LNCaP clone FGC (cell line): ENCODE measurements at regions not wholly inside any gene's neighbourhood (a gene's known extent, or its start where the extent isn't known, plus 50 kb on each side); places are given as distances from the start of the nearest gene placed in this dataset.
"Not testable (repeated sequence)": the region's sequence is repeated elsewhere in the genome, so short reads cannot be mapped to it uniquely, and the experiment has no call there.

Experiments
- DNase-seq: peaks from one replicate; pipeline ENCODE4 v3.0.0-alpha.2; 2011; ENCODE audit warnings: low read depth
- H3K4me3 ChIP-seq: 2 replicates; pipeline ENCODE4 v1.5.1; 2011; ENCODE audit warnings: mild to moderate bottlenecking, low read depth, low read length, control low read depth
- TF ChIP-seq, protein P1 (sequence below): IDR thresholded peaks from 2 replicates; pipeline ENCODE4 v1.5.1; 2012; ENCODE audit warnings: mild to moderate bottlenecking; ENCODE audit not compliant: control insufficient read depth, insufficient read depth; ENCODE audit errors: extremely low read depth

- TF ChIP-seq, protein P1, sequence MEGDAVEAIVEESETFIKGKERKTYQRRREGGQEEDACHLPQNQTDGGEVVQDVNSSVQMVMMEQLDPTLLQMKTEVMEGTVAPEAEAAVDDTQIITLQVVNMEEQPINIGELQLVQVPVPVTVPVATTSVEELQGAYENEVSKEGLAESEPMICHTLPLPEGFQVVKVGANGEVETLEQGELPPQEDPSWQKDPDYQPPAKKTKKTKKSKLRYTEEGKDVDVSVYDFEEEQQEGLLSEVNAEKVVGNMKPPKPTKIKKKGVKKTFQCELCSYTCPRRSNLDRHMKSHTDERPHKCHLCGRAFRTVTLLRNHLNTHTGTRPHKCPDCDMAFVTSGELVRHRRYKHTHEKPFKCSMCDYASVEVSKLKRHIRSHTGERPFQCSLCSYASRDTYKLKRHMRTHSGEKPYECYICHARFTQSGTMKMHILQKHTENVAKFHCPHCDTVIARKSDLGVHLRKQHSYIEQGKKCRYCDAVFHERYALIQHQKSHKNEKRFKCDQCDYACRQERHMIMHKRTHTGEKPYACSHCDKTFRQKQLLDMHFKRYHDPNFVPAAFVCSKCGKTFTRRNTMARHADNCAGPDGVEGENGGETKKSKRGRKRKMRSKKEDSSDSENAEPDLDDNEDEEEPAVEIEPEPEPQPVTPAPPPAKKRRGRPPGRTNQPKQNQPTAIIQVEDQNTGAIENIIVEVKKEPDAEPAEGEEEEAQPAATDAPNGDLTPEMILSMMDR, result no peak
- DNase-seq, result no peak
- no peak overlapping the region for H3K4me3 ChIP-seq
These were observed 226.6 kb downstream of the MEF2C start for GRCh38 chr5:88656221-88656950.

DNA sequence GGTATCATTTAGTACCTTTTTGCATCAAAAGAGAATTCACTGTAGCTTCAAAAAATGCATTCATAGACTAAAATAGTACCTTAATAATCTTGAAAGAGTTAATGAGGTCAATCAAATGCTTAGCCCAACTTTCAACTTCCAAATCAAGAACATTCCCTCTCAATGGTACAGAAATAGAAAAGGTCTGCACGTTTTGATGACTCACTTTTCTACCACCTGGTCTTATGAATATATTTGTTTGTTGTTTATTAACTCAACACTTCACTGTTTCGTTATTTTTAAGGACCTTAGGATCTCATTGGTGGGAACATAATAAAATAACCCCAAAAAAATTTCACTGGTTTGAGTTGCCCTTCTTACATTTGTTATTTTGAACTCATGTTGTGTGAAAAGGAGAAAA lies 229.5 kb downstream of the MEF2C start:
- no peak overlapping the region for H3K4me3 ChIP-seq
- TF ChIP-seq, protein P1, result no peak
- no peak for DNase-seq

- DNase-seq, result no peak
- H3K4me3 ChIP-seq, result no peak overlapping the region
- TF ChIP-seq, protein P1, result no peak
These were observed 235.1 kb downstream of the MEF2C start for GRCh38 chr5:88647901-88648300.

- no peak overlapping the region for H3K4me3 ChIP-seq
- DNase-seq, result no peak
- TF ChIP-seq, protein P1, result no peak
These were observed 236.1 kb downstream of the MEF2C start for GRCh38 chr5:88646866-88647265.

GRCh38 chr5:88644676-88645075 lies 238.3 kb downstream of the MEF2C start:
- TF ChIP-seq, protein P1, result no peak
- no peak overlapping the region for H3K4me3 ChIP-seq
- no peak for DNase-seq

GRCh38 chr5:88643315-88643714 lies 239.7 kb downstream of the MEF2C start:
- TF ChIP-seq, protein P1, result no peak
- H3K4me3 ChIP-seq, result no peak overlapping the region
- DNase-seq, result no peak

GRCh38 chr5:88634014-88634413 lies 249.0 kb downstream of the MEF2C start:
- DNase-seq, result no peak
- H3K4me3 ChIP-seq, result no peak overlapping the region
- TF ChIP-seq, protein P1, result no peak

GRCh38 chr5:88622890-88623289 lies 260.1 kb downstream of the MEF2C start:
- not testable (repeated sequence) for DNase-seq, H3K4me3 ChIP-seq

GRCh38 chr5:88615767-88616166 lies 267.2 kb downstream of the MEF2C start:
- not testable (repeated sequence) for H3K4me3 ChIP-seq, DNase-seq
